Right atrium auricular region (tissue), 2 donors: ENCODE measurements at regions not wholly inside any gene's neighbourhood (a gene's known extent, or its start where the extent isn't known, plus 50 kb on each side); places are given as distances from the start of the nearest gene placed in this dataset.

Source experiments
- DNase-seq: peaks from one replicate; pipeline ENCODE4 v3.0.0-alpha.2; 2019; ENCODE audit warnings: low spot score
- H3K27ac ChIP-seq, 2 donors: fragments of 200-600 bp; sonication (generic); 1 replicate in 1 of 2; 2 replicates in 1 of 2; pipeline ENCODE4 v1.5.1; 2016 to 2019
- H3K27me3 ChIP-seq, 2 donors: fragments of 200-600 bp; sonication (generic); one replicate each; pipeline versions ENCODE4 v1.5.1 to v1.6.0; 2017 to 2019
- H3K36me3 ChIP-seq: fragments of 200-600 bp; sonication (generic); one replicate; pipeline ENCODE4 v1.5.1; 2016
- H3K4me1 ChIP-seq, 2 donors: fragments of 200-600 bp; sonication (generic); one replicate each; pipeline versions ENCODE4 v1.5.1 to v1.6.0; 2017 to 2019
- H3K4me3 ChIP-seq, 2 donors: fragments of 200-600 bp; sonication (generic); 1 replicate in 1 of 2; 2 replicates in 1 of 2; pipeline ENCODE4 v1.5.1; 2017 to 2019; ENCODE audit warnings: mild to moderate bottlenecking in 1 of 2, moderate library complexity in 1 of 2
- H3K9me3 ChIP-seq, 2 donors: fragments of 200-600 bp; sonication (generic); one replicate each; pipeline ENCODE4 v1.5.1; 2019
- CTCF ChIP-seq, 2 donors: fragments of 200-600 bp; sonication (generic); IDR thresholded peaks; one replicate each; pipeline ENCODE4 v1.5.1; 2019; ENCODE audit warnings: antibody characterized with exemption in 2 of 2

- no peak for TF ChIP-seq CTCF (IDR thresholded peaks at IDR 0.05)
- Histone ChIP-seq H3K27ac (no peak overlapping the region), H3K4me1 (no peaks in the 10 kb centered on the region), H3K4me3 (no peak overlapping the region), H3K27me3 (no peaks in the 10 kb centered on the region), H3K36me3 (no peaks in the 10 kb centered on the region), H3K9me3 (peaks cover 0 to 19% of the 10 kb centered on the region in 2 donors)
- no peak for DNase-seq
Measured at GRCh38 chr3:104530934-104531333, 835.8 kb upstream of the ALCAM start.

GRCh38 chr3:104536715-104537114, 830.0 kb upstream of the ALCAM start:
- Histone ChIP-seq H3K27ac (no peak overlapping the region), H3K9me3 (peaks cover 0 to 19% of the 10 kb centered on the region in 2 donors), H3K4me3 (no peak overlapping the region), H3K4me1 (no peaks in the 10 kb centered on the region), H3K36me3 (no peaks in the 10 kb centered on the region), H3K27me3 (no peaks in the 10 kb centered on the region)
- no peak for TF ChIP-seq CTCF (IDR thresholded peaks at IDR 0.05)
- DNase-seq, result no peak

GRCh38 chr3:104537323-104537722, 829.4 kb upstream of the ALCAM start:
- no peaks in the 10 kb centered on the region for H3K27me3 ChIP-seq
- no peak for TF ChIP-seq CTCF (IDR thresholded peaks at IDR 0.05)

GRCh38 chr3:104546301-104546700, 820.4 kb upstream of the ALCAM start:
- Histone ChIP-seq H3K9me3 (no peaks in the 10 kb centered on the region), H3K27me3 (no peaks in the 10 kb centered on the region), H3K36me3 (no peaks in the 10 kb centered on the region), H3K27ac (no peak overlapping the region), H3K4me3 (no peak overlapping the region), H3K4me1 (no peaks in the 10 kb centered on the region)
- TF ChIP-seq CTCF (IDR thresholded peaks at IDR 0.05), result no peak
- DNase-seq, result no peak

More at GRCh38 chr3:104537323-104537722, 829.4 kb upstream of the ALCAM start:
- Histone ChIP-seq H3K9me3 (peaks cover 0 to 15% of the 10 kb centered on the region in 2 donors), H3K36me3 (no peaks in the 10 kb centered on the region), H3K4me3 (no peak overlapping the region), H3K27ac (no peak overlapping the region), H3K4me1 (no peaks in the 10 kb centered on the region)
- no peak for DNase-seq

- H3K4me3 ChIP-seq, result no peak overlapping the region
- H3K27me3 ChIP-seq, result no peaks in the 10 kb centered on the region
- no peaks in the 10 kb centered on the region for H3K36me3 ChIP-seq
- no peak for TF ChIP-seq CTCF (IDR thresholded peaks at IDR 0.05)
- no peak for DNase-seq
- no peaks in the 10 kb centered on the region for H3K4me1 ChIP-seq
- no peaks in the 10 kb centered on the region for H3K9me3 ChIP-seq
- no peak overlapping the region for H3K27ac ChIP-seq
Measured at GRCh38 chr3:104547031-104547430, 819.7 kb upstream of the ALCAM start.

GRCh38 chr3:104548401-104548800, 818.3 kb upstream of the ALCAM start:
- Histone ChIP-seq H3K9me3 (no peaks in the 10 kb centered on the region), H3K4me1 (no peaks in the 10 kb centered on the region), H3K27ac (no peak overlapping the region), H3K4me3 (no peak overlapping the region), H3K36me3 (no peaks in the 10 kb centered on the region), H3K27me3 (no peaks in the 10 kb centered on the region)
- no peak for TF ChIP-seq CTCF (IDR thresholded peaks at IDR 0.05)
- DNase-seq, result no peak
